Erythroblast (primary cell): ENCODE measurements at regions not wholly inside any gene's neighbourhood (a gene's known extent, or its start where the extent isn't known, plus 50 kb on each side); places are given as distances from the start of the nearest gene placed in this dataset.

Experiments used
- GATA1 ChIP-seq: IDR thresholded peaks from 2 replicates; pipeline ENCODE4 v1.6.1; 2011; ENCODE audit warnings: low read depth, mild to moderate bottlenecking, control low read depth, low read length, moderate library complexity
- POLR2A ChIP-seq: IDR thresholded peaks from 2 replicates; pipeline ENCODE4 v1.6.1; 2011; ENCODE audit warnings: mild to moderate bottlenecking, low read length

- no peak for TF ChIP-seq POLR2A
- no peak for TF ChIP-seq GATA1
These were observed 119.9 kb upstream of the MAFB start for GRCh38 chr20:40808936-40809335.
